ENCODE measurements at regions not wholly inside any gene's neighbourhood (a gene's known extent, or its start where the extent isn't known, plus 50 kb on each side); places are given as distances from the start of the nearest gene placed in this dataset.

DNA sequence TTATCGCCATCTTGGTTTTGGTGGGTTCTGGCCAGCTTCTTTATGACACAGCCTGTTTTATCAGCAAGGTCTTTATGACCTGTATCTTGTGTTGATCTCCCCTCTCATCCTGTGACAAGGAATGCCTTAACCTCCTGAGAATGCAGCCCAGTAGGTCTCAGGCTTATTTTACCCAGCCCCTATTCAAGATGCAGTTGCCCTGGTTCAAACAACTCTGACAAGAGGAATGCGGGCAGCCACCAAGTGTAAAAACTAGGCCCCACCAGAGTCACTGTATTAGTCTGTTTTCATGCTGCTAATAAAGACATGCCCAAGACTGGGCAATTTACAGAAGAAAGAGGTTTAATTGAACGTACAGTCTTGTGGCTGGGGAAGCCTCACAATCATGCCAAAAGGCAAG lies 671.3 kb downstream of the SORCS1 start:
- Histone ChIP-seq H3K9me3 (ENCODE audit: low read length) (no peaks in the 10 kb centered on the region), H3K79me2 (ENCODE audit: insufficient read depth, low read depth, low read length) (no peaks in the 10 kb centered on the region), H4K20me1 (ENCODE audit: insufficient read depth, low read length) (no peaks in the 10 kb centered on the region), H3K36me3 (ENCODE audit: insufficient read depth, low read length) (no peaks in the 10 kb centered on the region), H3K27ac (ENCODE audit: low read depth, low read length, poor library complexity, severe bottlenecking) (no peak overlapping the region), H3K4me3 (ENCODE audit: low read depth, low read length, poor library complexity, severe bottlenecking) (no peak overlapping the region), H2AFZ (ENCODE audit: low read length) (no peak overlapping the region), H3K4me2 (ENCODE audit: low read length) (no peak overlapping the region), H3K4me1 (ENCODE audit: insufficient read depth, low read length, poor library complexity, severe bottlenecking) (no peaks in the 10 kb centered on the region), H3K9me2 (ENCODE audit: insufficient read depth, low read length) (no peaks in the 10 kb centered on the region)
- CTCF ChIA-PET (ENCODE audit: unreplicated experiment), result no interaction called here
- POLR2A ChIA-PET, result no interaction called here
- intact Hi-C loops (cut with micrococcal nuclease; ENCODE audit: unreplicated experiment), result no loop called here
- no TSS peak for BruUV-seq (replicated peaks)
- no peak for DNase-seq (ENCODE audit: low spot score)
- TF ChIP-seq EZH2phosphoT487 (IDR thresholded peaks at IDR 0.05; ENCODE audit: borderline replicate concordance, low read depth, low read length), result no peak
- TF ChIP-seq, protein P1, sequence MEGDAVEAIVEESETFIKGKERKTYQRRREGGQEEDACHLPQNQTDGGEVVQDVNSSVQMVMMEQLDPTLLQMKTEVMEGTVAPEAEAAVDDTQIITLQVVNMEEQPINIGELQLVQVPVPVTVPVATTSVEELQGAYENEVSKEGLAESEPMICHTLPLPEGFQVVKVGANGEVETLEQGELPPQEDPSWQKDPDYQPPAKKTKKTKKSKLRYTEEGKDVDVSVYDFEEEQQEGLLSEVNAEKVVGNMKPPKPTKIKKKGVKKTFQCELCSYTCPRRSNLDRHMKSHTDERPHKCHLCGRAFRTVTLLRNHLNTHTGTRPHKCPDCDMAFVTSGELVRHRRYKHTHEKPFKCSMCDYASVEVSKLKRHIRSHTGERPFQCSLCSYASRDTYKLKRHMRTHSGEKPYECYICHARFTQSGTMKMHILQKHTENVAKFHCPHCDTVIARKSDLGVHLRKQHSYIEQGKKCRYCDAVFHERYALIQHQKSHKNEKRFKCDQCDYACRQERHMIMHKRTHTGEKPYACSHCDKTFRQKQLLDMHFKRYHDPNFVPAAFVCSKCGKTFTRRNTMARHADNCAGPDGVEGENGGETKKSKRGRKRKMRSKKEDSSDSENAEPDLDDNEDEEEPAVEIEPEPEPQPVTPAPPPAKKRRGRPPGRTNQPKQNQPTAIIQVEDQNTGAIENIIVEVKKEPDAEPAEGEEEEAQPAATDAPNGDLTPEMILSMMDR (conservative IDR thresholded peaks at IDR 0.05; ENCODE audit: low read length), result no peak

DNA sequence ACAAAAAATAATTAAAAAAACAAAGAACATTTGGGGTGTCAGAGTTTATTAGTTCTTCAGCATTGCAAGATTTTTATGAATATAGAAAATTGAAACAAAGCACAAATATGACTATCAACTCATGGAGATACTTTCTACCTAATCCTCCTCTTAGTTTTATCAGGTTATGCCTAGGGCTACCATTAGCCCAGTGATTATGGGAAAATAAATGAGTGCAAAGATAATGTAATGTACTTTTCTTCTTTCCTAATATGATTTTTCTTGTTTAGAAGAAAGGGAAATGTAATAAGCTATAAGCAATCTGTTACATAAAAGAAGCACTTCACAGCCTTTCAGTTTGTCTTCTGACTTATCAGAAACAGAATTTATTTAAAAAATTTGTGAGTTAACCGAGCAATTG lies 676.8 kb downstream of the SORCS1 start:
- Histone ChIP-seq H3K4me2 (ENCODE audit: low read length) (no peak overlapping the region), H3K9me3 (ENCODE audit: low read length) (no peaks in the 10 kb centered on the region), H3K79me2 (ENCODE audit: insufficient read depth, low read depth, low read length) (no peaks in the 10 kb centered on the region), H3K36me3 (ENCODE audit: insufficient read depth, low read length) (no peaks in the 10 kb centered on the region), H2AFZ (ENCODE audit: low read length) (no peak overlapping the region), H3K9me2 (ENCODE audit: insufficient read depth, low read length) (no peaks in the 10 kb centered on the region), H3K27ac (ENCODE audit: low read depth, low read length, poor library complexity, severe bottlenecking) (no peak overlapping the region), H3K4me3 (ENCODE audit: low read depth, low read length, poor library complexity, severe bottlenecking) (no peak overlapping the region), H3K4me1 (ENCODE audit: insufficient read depth, low read length, poor library complexity, severe bottlenecking) (no peaks in the 10 kb centered on the region), H4K20me1 (ENCODE audit: insufficient read depth, low read length) (no peaks in the 10 kb centered on the region)
- ChIA-PET POLR2A (interaction anchor here (1.2 kb wide), 1 partner anchor 8 kb away, joined by 3 read pairs; no protein-coding TSS in a partner anchor), CTCF (ENCODE audit: unreplicated experiment) (no interaction called here)
- DNase-seq (ENCODE audit: low spot score), result no peak
- intact Hi-C loops (cut with micrococcal nuclease; ENCODE audit: unreplicated experiment), result no loop called here
- BruUV-seq (replicated peaks), result no TSS peak
- TF ChIP-seq EZH2phosphoT487 (IDR thresholded peaks at IDR 0.05; ENCODE audit: borderline replicate concordance, low read depth, low read length), result no peak
- TF ChIP-seq, protein P1 (conservative IDR thresholded peaks at IDR 0.05; ENCODE audit: low read length), result no peak

DNA sequence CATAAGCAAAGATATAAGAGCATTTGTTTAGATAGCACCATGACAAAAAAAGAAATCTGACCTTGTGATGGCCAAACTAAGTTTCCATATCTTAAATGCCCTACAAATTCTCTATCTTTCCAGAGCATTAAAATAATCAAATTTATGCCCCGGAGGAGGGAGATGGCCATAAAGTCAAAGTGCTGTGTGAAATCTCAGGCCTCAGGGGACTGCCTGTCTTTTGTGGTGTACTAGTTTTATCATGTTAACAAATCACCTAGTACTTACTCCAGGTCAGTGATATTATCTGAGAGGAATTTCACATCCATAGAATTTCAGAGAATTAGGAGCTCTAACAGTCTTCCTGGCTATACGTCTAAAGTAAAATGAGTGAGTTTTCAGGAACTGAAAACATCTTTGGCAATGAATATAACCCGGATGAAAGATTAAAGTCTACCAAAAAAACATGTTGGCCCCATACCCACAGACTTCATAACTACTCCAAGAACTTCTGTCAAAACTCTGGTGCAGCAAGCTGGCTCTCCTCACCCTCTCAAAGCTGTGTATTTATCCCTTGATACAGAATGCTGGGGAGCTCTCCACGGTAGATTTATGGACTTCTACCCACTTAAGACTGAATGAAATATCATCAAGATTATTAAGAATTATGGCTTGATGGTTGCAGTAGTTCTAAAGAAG lies 682.8 kb downstream of the SORCS1 start:
- Histone ChIP-seq H3K79me2 (ENCODE audit: insufficient read depth, low read depth, low read length) (no peaks in the 10 kb centered on the region), H3K9me2 (ENCODE audit: insufficient read depth, low read length) (no peaks in the 10 kb centered on the region), H3K4me1 (ENCODE audit: insufficient read depth, low read length, poor library complexity, severe bottlenecking) (no peaks in the 10 kb centered on the region), H3K9me3 (ENCODE audit: low read length) (no peaks in the 10 kb centered on the region), H3K27ac (ENCODE audit: low read depth, low read length, poor library complexity, severe bottlenecking) (no peak overlapping the region), H3K4me3 (ENCODE audit: low read depth, low read length, poor library complexity, severe bottlenecking) (no peak overlapping the region), H4K20me1 (ENCODE audit: insufficient read depth, low read length) (no peaks in the 10 kb centered on the region), H3K4me2 (ENCODE audit: low read length) (no peak overlapping the region), H3K36me3 (ENCODE audit: insufficient read depth, low read length) (no peaks in the 10 kb centered on the region), H2AFZ (ENCODE audit: low read length) (no peak overlapping the region)
- TF ChIP-seq, protein P1 (conservative IDR thresholded peaks at IDR 0.05; ENCODE audit: low read length), result no peak
- TF ChIP-seq EZH2phosphoT487 (IDR thresholded peaks at IDR 0.05; ENCODE audit: borderline replicate concordance, low read depth, low read length), result no peak
- no peak for DNase-seq (ENCODE audit: low spot score)
- CTCF ChIA-PET (ENCODE audit: unreplicated experiment), result no interaction called here
- intact Hi-C loops (cut with micrococcal nuclease; ENCODE audit: unreplicated experiment), result no loop called here
- no TSS peak for BruUV-seq (replicated peaks)
- POLR2A ChIA-PET, result interaction anchor here (1.2 kb wide), 1 partner anchor 14 kb away, joined by 3 read pairs; no protein-coding TSS in a partner anchor
